K562 (cell line): ENCODE measurements at regions not wholly inside any gene's neighbourhood (a gene's known extent, or its start where the extent isn't known, plus 50 kb on each side); places are given as distances from the start of the nearest gene placed in this dataset.

Experiments
- ATAC-seq: fragments of 200-7000 bp; cut with Tn5 transposase; 3 replicates; pipeline ENCODE4 v1.9.1; 2020; ENCODE audit warnings: moderate library complexity
- BruUV-seq: library from RNA; stranded (reverse); fragments of 400-500 nt; replicated peaks from 2 replicates; lab custom pipeline; 2021; lab: Mats Ljungman, UMichigan
- CTCF ChIA-PET: fragments of 300-600 bp; formaldehyde crosslinking; extraction: SDS; loops from one replicate; lab custom pipeline; 2021; ENCODE audit warnings: low intra/inter-chr PET ratio; lab: Yijun Ruan, JAX
- POLR2A ChIA-PET: fragments of 300-600, 350-650 bp; sonication (Branson Sonifier 250); formaldehyde crosslinking; extraction: SDS; loops from one replicate; lab custom pipeline; 2021; ENCODE audit warnings: antibody characterized with exemption, inconsistent platforms; lab: Yijun Ruan, JAX
- DNase-seq, 4 experiments: peaks; one replicate each; pipeline versions ENCODE4 v3.0.0 to v3.0.0-alpha.2; 2011 to 2018; ENCODE audit warnings: low spot score in 3 of 4, mixed read lengths in 3 of 4; ENCODE audit errors: extremely low read depth in 1 of 4
- FAIRE-seq: peaks from 2 replicates; lab custom pipeline; 2011; peaks lifted over from hg19 to GRCh38; lab: Jason Lieb, UNC
- H2AFZ ChIP-seq: 2 replicates; pipeline ENCODE4 v1.6.0; 2011; ENCODE audit warnings: low read depth, low read length, control low read depth, inconsistent platforms
- H3K27ac ChIP-seq: fragments of 200-600 bp; 3 replicates; pipeline ENCODE4 v1.8.0; 2011; ENCODE audit warnings: low read depth, mild to moderate bottlenecking, control low read depth, inconsistent platforms, low read length, moderate library complexity, mixed read lengths; ENCODE audit errors: extremely low read depth
- H3K27me3 ChIP-seq, 2 experiments: fragments of 300-600 bp in 1 of 2; 2 replicates in 1 of 2; 3 replicates in 1 of 2; pipeline versions ENCODE4 v1.6.0 to v1.8.0; 2011; ENCODE audit warnings: inconsistent platforms in 2 of 2, low read length in 2 of 2, mild to moderate bottlenecking in 1 of 2, mixed read lengths in 1 of 2, moderate library complexity in 1 of 2; ENCODE audit not compliant: control insufficient read depth in 2 of 2, insufficient read depth in 2 of 2
- H3K36me3 ChIP-seq: fragments of 300-600 bp; 3 replicates; pipeline ENCODE4 v1.8.0; 2011; ENCODE audit warnings: mild to moderate bottlenecking, low read length, inconsistent platforms; ENCODE audit not compliant: control insufficient read depth, insufficient read depth
- H3K4me1 ChIP-seq, 2 experiments: fragments of 200-600 bp in 1 of 2; replicated peaks in 1 of 2; 2 replicates in 1 of 2; 3 replicates in 1 of 2; pipeline versions ENCODE4 v1.5.1 to v1.8.0; 2011; ENCODE audit warnings: inconsistent platforms in 2 of 2, low read length in 2 of 2, mild to moderate bottlenecking in 1 of 2, mixed read lengths in 1 of 2, moderate library complexity in 1 of 2; ENCODE audit not compliant: control insufficient read depth in 2 of 2, insufficient read depth in 2 of 2
- H3K4me2 ChIP-seq: 2 replicates; pipeline ENCODE4 v1.6.1; 2011; ENCODE audit warnings: low read length, control low read depth, inconsistent platforms, mixed read lengths; ENCODE audit not compliant: insufficient read depth
- H3K4me3 ChIP-seq: fragments of 200-600 bp; sonication (generic), shearing (Covaris generic); 2 replicates; pipeline ENCODE4 v1.5.1; 2016; ENCODE audit warnings: control low read depth, inconsistent platforms
- H3K79me2 ChIP-seq: fragments of 200-600 bp; 3 replicates; pipeline ENCODE4 v1.8.0; 2011; ENCODE audit warnings: low read length, inconsistent platforms; ENCODE audit not compliant: control insufficient read depth, insufficient read depth
- H3K9ac ChIP-seq, 2 experiments: 2 replicates each; pipeline versions ENCODE4 v1.6.0 to v1.6.1; 2011; ENCODE audit warnings: low read depth in 2 of 2, low read length in 2 of 2, control low read depth in 1 of 2, inconsistent platforms in 1 of 2, mild to moderate bottlenecking in 1 of 2, mixed read lengths in 1 of 2; ENCODE audit not compliant: insufficient read depth in 1 of 2
- H3K9me1 ChIP-seq: one replicate; pipeline ENCODE4 v1.6.0; 2011; ENCODE audit warnings: inconsistent platforms, mild to moderate bottlenecking, low read length, moderate library complexity; ENCODE audit not compliant: control insufficient read depth, insufficient read depth
- H3K9me3 ChIP-seq: replicated peaks from 2 replicates; pipeline ENCODE4 v1.5.1; 2011; ENCODE audit warnings: low read depth, low read length, inconsistent platforms; ENCODE audit not compliant: control insufficient read depth, insufficient read depth
- H4K20me1 ChIP-seq: replicated peaks from 2 replicates; pipeline ENCODE4 v1.6.1; 2011; ENCODE audit warnings: low read length, inconsistent platforms, mixed read lengths; ENCODE audit not compliant: control insufficient read depth, insufficient read depth
- CAMTA2 ChIP-seq: fragments of 250-450 bp; sonication (Bioruptor Pico); conservative IDR thresholded peaks from 2 replicates; pipeline ENCODE4 v1.5.1; 2022
- CC2D1A ChIP-seq: fragments of 450-650 bp; IDR thresholded peaks from 2 replicates; pipeline ENCODE4 v1.6.1; 2017; ENCODE audit warnings: mild to moderate bottlenecking
- ELF1 ChIP-seq: fragments of 200-800 bp; sonication (Bioruptor generic); IDR thresholded peaks from 2 replicates; pipeline ENCODE4 v1.6.1; 2016; ENCODE audit warnings: missing genetic modification characterization, missing compliant biosample characterization
- ILF3 ChIP-seq: fragments of 450-650 bp; IDR thresholded peaks from 2 replicates; pipeline ENCODE4 v1.6.1; 2018; ENCODE audit warnings: antibody characterized with exemption, mild to moderate bottlenecking, moderate library complexity, borderline replicate concordance
- NR2C2 ChIP-seq, 2 experiments: fragments of 200-800 bp in 1 of 2; sonication (Bioruptor generic) in 1 of 2; sonication (generic) in 1 of 2; formaldehyde crosslinking in 1 of 2; IDR thresholded peaks; 2 replicates each; pipeline versions ENCODE4 v1.6.1 to v1.8.0; 2016 to 2022; ENCODE audit warnings: mild to moderate bottlenecking in 1 of 2, missing compliant biosample characterization in 1 of 2, missing genetic modification characterization in 1 of 2, missing genetic modification reagents in 1 of 2
- POLR2G ChIP-seq: fragments of 200-400 bp; formaldehyde crosslinking; IDR thresholded peaks from 2 replicates; pipeline ENCODE4 v1.6.1; 2017; ENCODE audit warnings: low read depth, mild to moderate bottlenecking, antibody characterized with exemption, low read length, moderate library complexity
- PPARD ChIP-seq: fragments of 250-450 bp; sonication (Bioruptor Pico); IDR thresholded peaks from 2 replicates; pipeline ENCODE4 v1.8.0; 2022; ENCODE audit warnings: inconsistent platforms, mild to moderate bottlenecking, moderate library complexity
- TEAD1 ChIP-seq, 2 experiments: fragments of 450-650 bp in 1 of 2; sonication (generic) in 1 of 2; formaldehyde crosslinking; IDR thresholded peaks; 2 replicates each; pipeline versions ENCODE4 v1.4.0 to v1.8.0; 2020 to 2022; ENCODE audit warnings: mild to moderate bottlenecking in 2 of 2, missing genetic modification reagents in 1 of 2
- WHSC1 ChIP-seq: IDR thresholded peaks from one replicate; pipeline ENCODE4 v1.6.1; 2012; ENCODE audit warnings: low read length, control low read depth, inconsistent platforms
- ZBTB12 ChIP-seq: fragments of 250-450 bp; sonication (Bioruptor Pico); IDR thresholded peaks from 2 replicates; pipeline ENCODE4 v1.4.0; 2020
- ZBTB2 ChIP-seq: fragments of 450-650 bp; IDR thresholded peaks from 2 replicates; pipeline ENCODE4 v1.6.1; 2016; ENCODE audit warnings: antibody characterized with exemption
- ZNF184 ChIP-seq: sonication (generic); formaldehyde crosslinking; IDR thresholded peaks from 2 replicates; pipeline ENCODE4 v1.5.0; 2020; ENCODE audit warnings: missing genetic modification reagents
- ZNF586 ChIP-seq: fragments of 450-650 bp; formaldehyde crosslinking; conservative IDR thresholded peaks from 2 replicates; pipeline ENCODE4 v1.4.0; 2020; ENCODE audit warnings: mild to moderate bottlenecking, moderate library complexity
- ZNF766 ChIP-seq: fragments of 200-800 bp; sonication (Bioruptor generic); conservative IDR thresholded peaks from 2 replicates; pipeline ENCODE4 v1.6.1; 2016; ENCODE audit warnings: missing genetic modification characterization, missing compliant biosample characterization
- WGBS: fragments of 100-300 bp; shearing (Covaris generic); methylation state at CpG from one replicate; pipeline ENCODE4 v1.1.6; 2016; ENCODE audit warnings: low coverage, mixed read lengths; ENCODE audit not compliant: insufficient coverage; ENCODE audit errors: missing lambda C conversion rate; 5-methylcytosine and 5-hydroxymethylcytosine counted together
- in situ Hi-C: fragments of 300-500 bp; cut with MboI; formaldehyde crosslinking; loops from 4 replicates; pipeline ENCODE4 v1.15.0; 2018; ENCODE audit warnings: inconsistent platforms, mixed read lengths
- intact Hi-C: fragments of 100-400 bp; cut with micrococcal nuclease; formaldehyde crosslinking; loops from 2 replicates; pipeline ENCODE4 v1.14.2; 2022
- TF ChIP-seq, protein P1 (sequence below): fragments of 200-800 bp; sonication (Bioruptor generic); IDR thresholded peaks from 2 replicates; pipeline ENCODE4 v1.6.1; 2017; ENCODE audit warnings: missing genetic modification characterization, missing compliant biosample characterization
- TF ChIP-seq, protein P2 (sequence below): fragments of 450-650 bp; formaldehyde crosslinking; IDR thresholded peaks from 2 replicates; pipeline ENCODE4 v1.4.0; 2022; ENCODE audit warnings: missing genetic modification characterization

GRCh38 chr18:44179693-44180092 lies 501.0 kb upstream of the SETBP1 start:
- WGBS, result 0% methylated on average over 6 of the region's 10 CpGs
- H3K9ac ChIP-seq, result no peak overlapping the region
- no peak for TF ChIP-seq CC2D1A
- no peak for TF ChIP-seq CAMTA2
- TF ChIP-seq ZBTB12, result no peak
- TF ChIP-seq PPARD (CRISPR knock-in tag), result no peak
- no peak for TF ChIP-seq ZNF766 (CRISPR knock-in tag)
- no peak for TF ChIP-seq ZBTB2
- TF ChIP-seq, protein P1, sequence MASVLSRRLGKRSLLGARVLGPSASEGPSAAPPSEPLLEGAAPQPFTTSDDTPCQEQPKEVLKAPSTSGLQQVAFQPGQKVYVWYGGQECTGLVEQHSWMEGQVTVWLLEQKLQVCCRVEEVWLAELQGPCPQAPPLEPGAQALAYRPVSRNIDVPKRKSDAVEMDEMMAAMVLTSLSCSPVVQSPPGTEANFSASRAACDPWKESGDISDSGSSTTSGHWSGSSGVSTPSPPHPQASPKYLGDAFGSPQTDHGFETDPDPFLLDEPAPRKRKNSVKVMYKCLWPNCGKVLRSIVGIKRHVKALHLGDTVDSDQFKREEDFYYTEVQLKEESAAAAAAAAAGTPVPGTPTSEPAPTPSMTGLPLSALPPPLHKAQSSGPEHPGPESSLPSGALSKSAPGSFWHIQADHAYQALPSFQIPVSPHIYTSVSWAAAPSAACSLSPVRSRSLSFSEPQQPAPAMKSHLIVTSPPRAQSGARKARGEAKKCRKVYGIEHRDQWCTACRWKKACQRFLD (CRISPR knock-in tag), result no peak
- no peak for TF ChIP-seq NR2C2 (CRISPR knock-in tag; IDR thresholded peaks at IDR 0.05)
- no peak for TF ChIP-seq NR2C2 (tag; IDR thresholded peaks at IDR 0.05)
- TF ChIP-seq ZNF586 (CRISPR knock-in tag), result no peak
- TF ChIP-seq TEAD1 (CRISPR knock-in tag; IDR thresholded peaks at IDR 0.05), result no peak
- no peak for TF ChIP-seq ELF1
- no peak for TF ChIP-seq ZNF184
- TF ChIP-seq POLR2G, result no peak
- TF ChIP-seq ILF3, result no peak
- no peak for TF ChIP-seq WHSC1
- TF ChIP-seq, protein P2, sequence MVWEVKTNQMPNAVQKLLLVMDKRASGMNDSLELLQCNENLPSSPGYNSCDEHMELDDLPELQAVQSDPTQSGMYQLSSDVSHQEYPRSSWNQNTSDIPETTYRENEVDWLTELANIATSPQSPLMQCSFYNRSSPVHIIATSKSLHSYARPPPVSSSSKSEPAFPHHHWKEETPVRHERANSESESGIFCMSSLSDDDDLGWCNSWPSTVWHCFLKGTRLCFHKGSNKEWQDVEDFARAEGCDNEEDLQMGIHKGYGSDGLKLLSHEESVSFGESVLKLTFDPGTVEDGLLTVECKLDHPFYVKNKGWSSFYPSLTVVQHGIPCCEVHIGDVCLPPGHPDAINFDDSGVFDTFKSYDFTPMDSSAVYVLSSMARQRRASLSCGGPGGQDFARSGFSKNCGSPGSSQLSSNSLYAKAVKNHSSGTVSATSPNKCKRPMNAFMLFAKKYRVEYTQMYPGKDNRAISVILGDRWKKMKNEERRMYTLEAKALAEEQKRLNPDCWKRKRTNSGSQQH (CRISPR knock-in tag), result no peak
- H3K9me1 ChIP-seq, result no peaks in the 10 kb centered on the region
- no peaks in the 10 kb centered on the region for H3K4me1 ChIP-seq
- H3K36me3 ChIP-seq, result no peaks in the 10 kb centered on the region
- no peak for FAIRE-seq
- H3K9me3 ChIP-seq, result no peaks in the 10 kb centered on the region
- no peaks in the 10 kb centered on the region for H4K20me1 ChIP-seq
- no peak overlapping the region for H2AFZ ChIP-seq
- ChIA-PET POLR2A (no interaction called here), CTCF (no interaction called here)
- in situ Hi-C loops (no loop called here), intact Hi-C loops (no loop called here)
- DNase-seq, result no peak
- H3K27me3 ChIP-seq, result no peaks in the 10 kb centered on the region
- no peak overlapping the region for H3K27ac ChIP-seq
- BruUV-seq, result no TSS peak
- ATAC-seq, result no peak
- no peak overlapping the region for H3K4me3 ChIP-seq
- no peak overlapping the region for H3K4me2 ChIP-seq
- H3K79me2 ChIP-seq, result no peaks in the 10 kb centered on the region
